HL-60 (cell line): ENCODE measurements at regions not wholly inside any gene's neighbourhood (a gene's known extent, or its start where the extent isn't known, plus 50 kb on each side); places are given as distances from the start of the nearest gene placed in this dataset.

Experiments used
- DNase-seq, 2 experiments: peaks; one replicate each; pipeline ENCODE4 v3.0.0-alpha.2; 2010 to 2020; ENCODE audit warnings: low read depth in 1 of 2, low spot score in 1 of 2
- H3K27ac ChIP-seq: fragments of 250-450 bp; sonication (Bioruptor Pico); replicated peaks from 2 replicates; pipeline ENCODE4 v1.5.1; 2020; ENCODE audit warnings: mild to moderate bottlenecking, moderate library complexity
- H3K27me3 ChIP-seq: fragments of 250-450 bp; sonication (Bioruptor Pico); 2 replicates; pipeline ENCODE4 v1.5.1; 2021; ENCODE audit warnings: mild to moderate bottlenecking, moderate library complexity; ENCODE audit not compliant: insufficient read depth, poor library complexity, severe bottlenecking
- H3K4me3 ChIP-seq: replicated peaks from 2 replicates; pipeline ENCODE4 v1.5.1; 2011; ENCODE audit warnings: mild to moderate bottlenecking, control low read depth, low read length; ENCODE audit not compliant: insufficient read depth
- CTCF ChIP-seq: IDR thresholded peaks from one replicate; pipeline ENCODE4 v1.5.1; 2011; ENCODE audit warnings: low read length, control low read depth, inconsistent platforms; ENCODE audit not compliant: insufficient read depth
- GABPA ChIP-seq: IDR thresholded peaks from 2 replicates; pipeline ENCODE4 v1.6.1; 2012; ENCODE audit warnings: low read depth
- POLR2AphosphoS5 ChIP-seq: IDR thresholded peaks from 2 replicates; pipeline ENCODE4 v1.6.1; 2012; ENCODE audit warnings: low read depth
- REST ChIP-seq: IDR thresholded peaks from 2 replicates; pipeline ENCODE4 v1.6.1; 2012; ENCODE audit warnings: low read depth; ENCODE audit not compliant: insufficient replicate concordance
- SPI1 ChIP-seq: IDR thresholded peaks from 2 replicates; pipeline ENCODE4 v1.6.1; 2012; ENCODE audit warnings: low read depth, mild to moderate bottlenecking, borderline replicate concordance

- Histone ChIP-seq H3K27me3 (no peaks in the 10 kb centered on the region), H3K27ac (no peak overlapping the region), H3K4me3 (no peak overlapping the region)
- no peak for DNase-seq
- no peak for TF ChIP-seq CTCF
- no peak for TF ChIP-seq REST
- no peak for TF ChIP-seq POLR2AphosphoS5
- TF ChIP-seq GABPA, result no peak
- no peak for TF ChIP-seq SPI1
Measured at GRCh38 chr14:26896447-26896846, 298.6 kb upstream of the NOVA1 start.

GRCh38 chr14:26897196-26897595 lies 299.4 kb upstream of the NOVA1 start:
- no peak for DNase-seq
- TF ChIP-seq REST (no peak), SPI1 (no peak), POLR2AphosphoS5 (no peak), CTCF (no peak), GABPA (no peak)
- no peak overlapping the region for H3K4me3 ChIP-seq
- no peaks in the 10 kb centered on the region for H3K27me3 ChIP-seq
- no peak overlapping the region for H3K27ac ChIP-seq

- Histone ChIP-seq H3K27ac (no peak overlapping the region), H3K4me3 (no peak overlapping the region), H3K27me3 (no peaks in the 10 kb centered on the region)
- TF ChIP-seq GABPA, result no peak
- TF ChIP-seq CTCF, result no peak
- TF ChIP-seq POLR2AphosphoS5, result no peak
- no peak for TF ChIP-seq REST
- TF ChIP-seq SPI1, result no peak
- DNase-seq, result no peak
Measured at GRCh38 chr14:26905229-26905628, 307.4 kb upstream of the NOVA1 start.
